K562 (cell line): ENCODE measurements at regions not wholly inside any gene's neighbourhood (a gene's known extent, or its start where the extent isn't known, plus 50 kb on each side); places are given as distances from the start of the nearest gene placed in this dataset.

ENCODE experiments used
- CTCF ChIP-seq, 3 experiments: IDR thresholded peaks in 2 of 3; conservative IDR thresholded peaks in 1 of 3; 2 replicates each; pipeline ENCODE4 v1.5.1; 2011 to 2012; ENCODE audit warnings: low read length in 3 of 3, mild to moderate bottlenecking in 3 of 3, control low read depth in 2 of 3, improper control_type of control experiment in 1 of 3, inconsistent platforms in 1 of 3, low read depth in 1 of 3, mixed read lengths in 1 of 3, moderate library complexity in 1 of 3; ENCODE audit not compliant: insufficient read depth in 2 of 3
- ELF4 ChIP-seq: fragments of 450-650 bp; formaldehyde crosslinking; IDR thresholded peaks from 2 replicates; pipeline ENCODE4 v1.4.0; 2022; ENCODE audit warnings: missing genetic modification characterization
- FOS ChIP-seq: IDR thresholded peaks from 3 replicates; pipeline ENCODE4 v1.6.1; 2011; ENCODE audit not compliant: insufficient read length; ENCODE audit errors: extremely low read depth
- FOXK1 ChIP-seq: sonication (generic); formaldehyde crosslinking; IDR thresholded peaks from 2 replicates; pipeline ENCODE4 v1.8.0; 2022; ENCODE audit warnings: missing genetic modification reagents, mild to moderate bottlenecking, borderline replicate concordance
- KDM4B ChIP-seq, 2 experiments: fragments of 450-650 bp in 1 of 2; sonication (generic) in 1 of 2; IDR thresholded peaks; 2 replicates each; pipeline ENCODE4 v1.6.1; 2016 to 2017; ENCODE audit warnings: borderline replicate concordance in 2 of 2, antibody characterized with exemption in 1 of 2, low read depth in 1 of 2, mild to moderate bottlenecking in 1 of 2
- NFIC ChIP-seq: fragments of 450-650 bp; IDR thresholded peaks from 2 replicates; pipeline ENCODE4 v1.6.1; 2017; ENCODE audit warnings: mild to moderate bottlenecking, inconsistent platforms
- NR0B1 ChIP-seq: fragments of 450-650 bp; IDR thresholded peaks from one replicate; pipeline ENCODE4 v1.6.1; 2018; ENCODE audit warnings: mild to moderate bottlenecking, moderate library complexity; ENCODE audit not compliant: partially characterized antibody
- POLR2AphosphoS5 ChIP-seq: IDR thresholded peaks from 2 replicates; pipeline ENCODE4 v1.6.1; 2011; ENCODE audit warnings: mild to moderate bottlenecking, low read depth, low read length, moderate library complexity; ENCODE audit not compliant: control insufficient read depth, insufficient read depth
- YBX1 ChIP-seq: fragments of 450-650 bp; IDR thresholded peaks from 2 replicates; pipeline ENCODE4 v1.7.1; 2016; ENCODE audit warnings: mild to moderate bottlenecking
- ZC3H4 ChIP-seq: sonication (generic); formaldehyde crosslinking; IDR thresholded peaks from 2 replicates; pipeline ENCODE4 v1.9.0; 2021; ENCODE audit warnings: missing genetic modification reagents, borderline replicate concordance
- ZNF134 ChIP-seq: fragments of 250-450 bp; sonication (Bioruptor Pico); conservative IDR thresholded peaks from 2 replicates; pipeline ENCODE4 v1.4.0; 2020
- ZNF263 ChIP-seq: sonication (generic); formaldehyde crosslinking; IDR thresholded peaks from 2 replicates; pipeline ENCODE4 v1.8.0; 2022; ENCODE audit warnings: mild to moderate bottlenecking, missing genetic modification reagents, borderline replicate concordance
- ZNF445 ChIP-seq: fragments of 250-450 bp; sonication (Bioruptor Pico); IDR thresholded peaks from 2 replicates; pipeline ENCODE4 v1.4.0; 2020; ENCODE audit warnings: low read depth, mild to moderate bottlenecking, moderate library complexity

- TF ChIP-seq YBX1 (no peak), NFIC (no peak), ELF4 (CRISPR knock-in tag) (no peak), ZNF263 (CRISPR knock-in tag) (no peak), ZC3H4 (no peak), FOS (no peak), ZNF445 (CRISPR knock-in tag) (no peak), FOXK1 (CRISPR knock-in tag) (no peak), CTCF (IDR thresholded peaks at IDR 0.05 in 2 of 3, conservative IDR thresholded peaks at IDR 0.05 in 1 of 3; ENCODE audit: insufficient read depth in 2 of 3, low read depth in 1 of 3, low read length in 3 of 3) (no peak), KDM4B (IDR thresholded peaks at IDR 0.05; ENCODE audit: borderline replicate concordance in 2 of 2, low read depth in 1 of 2) (no peak), NR0B1 (no peak), POLR2AphosphoS5 (no peak), ZNF134 (CRISPR knock-in tag) (no peak)
These were observed 845.2 kb downstream of the PCDH18 start for GRCh38 chr4:136687118-136687517.
